HCT116 (cell line): ENCODE measurements at regions not wholly inside any gene's neighbourhood (a gene's known extent, or its start where the extent isn't known, plus 50 kb on each side); places are given as distances from the start of the nearest gene placed in this dataset.

Source experiments
- ATAC-seq: fragments of 200-7000 bp; cut with Tn5 transposase; 2 replicates; pipeline ENCODE4 v1.9.1; 2020; ENCODE audit warnings: mild to moderate bottlenecking, moderate library complexity
- BruUV-seq: library from RNA; stranded (reverse); fragments of 400-500 nt; replicated peaks from 2 replicates; lab custom pipeline; 2021; lab: Mats Ljungman, UMichigan
- CTCF ChIA-PET: fragments of 300-600 bp; sonication (Branson Sonifier 250); formaldehyde crosslinking; loops from one replicate; lab custom pipeline; 2021; ENCODE audit warnings: antibody characterized with exemption; lab: Charles Lee
- POLR2A ChIA-PET: fragments of 300-600, 350-600 bp; sonication (Branson Sonifier 250); formaldehyde crosslinking; loops from one replicate; lab custom pipeline; 2021; ENCODE audit warnings: antibody characterized with exemption; lab: Charles Lee
- RAD21 ChIA-PET, 2 experiments: fragments of 300-600 bp; sonication (Branson Sonifier 250); formaldehyde crosslinking; loops; one replicate each; lab custom pipeline; 2023; ENCODE audit warnings: low total read pairs in 2 of 2; ENCODE audit not compliant: uncharacterized antibody in 2 of 2, unreplicated experiment in 2 of 2, low non-redundant PET in 1 of 2; lab: Charles Lee
- DNase-seq: peaks from one replicate; pipeline ENCODE4 v3.0.0-alpha.2; 2010; ENCODE audit warnings: low read depth, low spot score
- H2AFZ ChIP-seq: fragments of 200-600 bp; shearing (Covaris generic), sonication (generic); 2 replicates; pipeline ENCODE4 v1.6.1; 2017; ENCODE audit warnings: low read depth, mixed run types, mixed read lengths, antibody characterized with exemption, low read length; ENCODE audit not compliant: poor library complexity, severe bottlenecking
- H3K27ac ChIP-seq: 2 replicates; pipeline ENCODE4 v1.5.1; 2012; ENCODE audit warnings: low read depth, low read length
- H3K27me3 ChIP-seq: fragments of 200-600 bp; sonication (generic); 2 replicates; pipeline ENCODE4 v1.6.1; 2016; ENCODE audit warnings: mixed run types, low read length, mixed read lengths; ENCODE audit not compliant: insufficient read depth
- H3K36me3 ChIP-seq, 2 experiments: fragments of 200-500 bp in 1 of 2; fragments of 200-600 bp in 1 of 2; sonication (Bioruptor generic) in 1 of 2; sonication (generic) in 1 of 2; 2 replicates each; pipeline versions ENCODE4 v1.5.1 to v1.6.1; 2014 to 2016; ENCODE audit warnings: low read length in 2 of 2, inconsistent platforms in 1 of 2, mixed read lengths in 1 of 2, mixed run types in 1 of 2; ENCODE audit not compliant: insufficient read depth in 2 of 2, control insufficient read depth in 1 of 2
- H3K4me1 ChIP-seq, 2 experiments: fragments of 200-600 bp in 1 of 2; sonication (generic) in 1 of 2; 2 replicates each; pipeline versions ENCODE4 v1.5.1 to v1.6.1; 2012 to 2017; ENCODE audit warnings: low read length in 2 of 2, inconsistent platforms in 1 of 2, mild to moderate bottlenecking in 1 of 2, mixed read lengths in 1 of 2, mixed run types in 1 of 2, moderate library complexity in 1 of 2; ENCODE audit not compliant: insufficient read depth in 2 of 2, control insufficient read depth in 1 of 2
- H3K4me2 ChIP-seq: fragments of 200-600 bp; sonication (generic); 2 replicates; pipeline ENCODE4 v1.6.1; 2017; ENCODE audit warnings: mixed run types, low read length, mixed read lengths
- H3K4me3 ChIP-seq, 2 experiments: fragments of 200-600 bp in 1 of 2; sonication (generic) in 1 of 2; replicated peaks in 1 of 2; 2 replicates each; pipeline ENCODE4 v1.5.1; 2011 to 2016; ENCODE audit warnings: low read length in 2 of 2, control low read depth in 1 of 2, low read depth in 1 of 2, mild to moderate bottlenecking in 1 of 2, mixed read lengths in 1 of 2, mixed run types in 1 of 2
- H3K79me2 ChIP-seq: fragments of 200-600 bp; sonication (generic); 2 replicates; pipeline ENCODE4 v1.6.1; 2017; ENCODE audit warnings: mild to moderate bottlenecking, mixed run types, low read length, moderate library complexity, mixed read lengths; ENCODE audit not compliant: insufficient read depth
- H3K9ac ChIP-seq: fragments of 200-600 bp; sonication (generic); 2 replicates; pipeline ENCODE4 v1.6.1; 2016; ENCODE audit warnings: low read length, mixed read lengths
- H3K9me2 ChIP-seq: fragments of 200-600 bp; sonication (generic), shearing (Covaris generic); 2 replicates; pipeline ENCODE4 v1.6.1; 2017; ENCODE audit warnings: mixed run types, mild to moderate bottlenecking, moderate library complexity; ENCODE audit not compliant: insufficient read depth
- H3K9me3 ChIP-seq, 2 experiments: fragments of 200-500 bp in 1 of 2; fragments of 200-600 bp in 1 of 2; sonication (Bioruptor generic) in 1 of 2; sonication (generic) in 1 of 2; 2 replicates each; pipeline ENCODE4 v1.6.1; 2014 to 2017; ENCODE audit warnings: low read length in 2 of 2, mixed read lengths in 2 of 2, inconsistent platforms in 1 of 2, low read depth in 1 of 2, mild to moderate bottlenecking in 1 of 2, mixed run types in 1 of 2, moderate library complexity in 1 of 2; ENCODE audit not compliant: control insufficient read depth in 1 of 2, insufficient read depth in 1 of 2
- H4K20me1 ChIP-seq: fragments of 200-600 bp; sonication (generic), shearing (Covaris generic); 2 replicates; pipeline ENCODE4 v1.6.1; 2017; ENCODE audit warnings: mixed run types, mild to moderate bottlenecking, moderate library complexity; ENCODE audit not compliant: insufficient read depth
- ATF3 ChIP-seq: IDR thresholded peaks from 2 replicates; pipeline ENCODE4 v1.6.1; 2012
- CBX3 ChIP-seq: IDR thresholded peaks from 2 replicates; pipeline ENCODE4 v1.6.1; 2012; ENCODE audit warnings: low read depth
- CEBPB ChIP-seq: IDR thresholded peaks from 2 replicates; pipeline ENCODE4 v1.6.1; 2012; ENCODE audit warnings: low read depth
- CTCF ChIP-seq, 3 experiments: fragments of 200-600 bp in 1 of 3; sonication (generic) in 1 of 3; IDR thresholded peaks in 2 of 3; conservative IDR thresholded peaks in 1 of 3; 2 replicates each; pipeline ENCODE4 v1.5.1; 2012 to 2017; ENCODE audit warnings: low read depth in 2 of 3, low read length in 2 of 3, antibody characterized with exemption in 1 of 3, borderline replicate concordance in 1 of 3, control low read depth in 1 of 3, mild to moderate bottlenecking in 1 of 3, mixed read lengths in 1 of 3, mixed run types in 1 of 3, moderate library complexity in 1 of 3; ENCODE audit not compliant: insufficient read depth in 1 of 3
- EGR1 ChIP-seq: IDR thresholded peaks from 2 replicates; pipeline ENCODE4 v1.6.1; 2012; ENCODE audit warnings: low read depth
- MAX ChIP-seq: IDR thresholded peaks from 2 replicates; pipeline ENCODE4 v1.6.1; 2012
- POLR2A ChIP-seq: IDR thresholded peaks from 2 replicates; pipeline ENCODE4 v1.7.0; 2011; ENCODE audit warnings: borderline replicate concordance; ENCODE audit not compliant: insufficient read depth, insufficient read length; ENCODE audit errors: extremely low read depth
- SIN3A ChIP-seq: IDR thresholded peaks from 2 replicates; pipeline ENCODE4 v1.6.1; 2012; ENCODE audit warnings: low read depth
- SP1 ChIP-seq: IDR thresholded peaks from 2 replicates; pipeline ENCODE4 v1.6.1; 2012; ENCODE audit warnings: low read depth
- ZBTB33 ChIP-seq: IDR thresholded peaks from 2 replicates; pipeline ENCODE4 v1.6.1; 2011; ENCODE audit warnings: mild to moderate bottlenecking, low read length, moderate library complexity; ENCODE audit not compliant: insufficient replicate concordance; ENCODE audit errors: extremely low read depth
- ZFX ChIP-seq: fragments of 450-650 bp; IDR thresholded peaks from 2 replicates; pipeline ENCODE4 v1.6.1; 2017
- intact Hi-C: fragments of 100-400 bp; cut with micrococcal nuclease; formaldehyde crosslinking; loops from 2 replicates; pipeline ENCODE4 v1.10.0; 2022

GRCh38 chrX:83416273-83416672 lies 91.8 kb upstream of the POU3F4 start:
- ChIA-PET CTCF (interaction anchor here (0.6 kb wide), 2 partner anchors 110 to 219 kb away, joined by 3 read pairs; no protein-coding TSS in a partner anchor), RAD21 (no interaction called here)
- no peaks in the 10 kb centered on the region for H3K9me2 ChIP-seq
- H3K27ac ChIP-seq, result no peak overlapping the region
- no peaks in the 10 kb centered on the region for H3K36me3 ChIP-seq
- BruUV-seq, result no TSS peak
- H3K4me1 ChIP-seq, result no peaks in the 10 kb centered on the region
- H4K20me1 ChIP-seq, result no peaks in the 10 kb centered on the region
- intact Hi-C loops, result no loop called here
- no peak for DNase-seq
- H3K4me3 ChIP-seq, result no peak overlapping the region
- no peaks in the 10 kb centered on the region for H3K27me3 ChIP-seq
- no peak overlapping the region for H3K4me2 ChIP-seq
- TF ChIP-seq CBX3 (no peak), CTCF (IDR thresholded peaks at IDR 0.05 in 2 of 3, conservative IDR thresholded peaks at IDR 0.05 in 1 of 3; ENCODE audit: borderline replicate concordance in 1 of 3, insufficient read depth in 1 of 3, low read depth in 2 of 3, low read length in 2 of 3) (0 out of 6 replicates have a peak, but pooled peaks of 1 of the 3 experiments have one; percentile 11), CEBPB (no peak)
- TF ChIP-seq, all 23 proteins: peak for 1
- Histone ChIP-seq H3K79me2 (no peaks in the 10 kb centered on the region), H2AFZ (no peak overlapping the region), H3K9me3 (no peaks in the 10 kb centered on the region), H3K9ac (no peak overlapping the region)
- POLR2A ChIA-PET, result no interaction called here
- ATAC-seq, result no peak

GRCh38 chrX:83419030-83419792 lies 88.9 kb upstream of the POU3F4 start:
- Histone ChIP-seq H3K4me1 (no peaks in the 10 kb centered on the region), H4K20me1 (no peaks in the 10 kb centered on the region), H2AFZ (no peak overlapping the region), H3K36me3 (no peaks in the 10 kb centered on the region), H3K79me2 (no peaks in the 10 kb centered on the region), H3K4me2 (no peak overlapping the region), H3K4me3 (no peak overlapping the region), H3K27ac (no peak overlapping the region), H3K9me3 (no peaks in the 10 kb centered on the region), H3K27me3 (no peaks in the 10 kb centered on the region), H3K9me2 (no peaks in the 10 kb centered on the region), H3K9ac (no peak overlapping the region)
- BruUV-seq, result no TSS peak
- ChIA-PET RAD21 (no interaction called here), POLR2A (no interaction called here), CTCF (no interaction called here)
- intact Hi-C loops, result no loop called here
- DNase-seq (no peak), ATAC-seq (no peak)
- TF ChIP-seq CTCF (IDR thresholded peaks at IDR 0.05 in 2 of 3, conservative IDR thresholded peaks at IDR 0.05 in 1 of 3; ENCODE audit: borderline replicate concordance in 1 of 3, insufficient read depth in 1 of 3, low read depth in 2 of 3, low read length in 2 of 3) (no peak), POLR2A (no peak), ZFX (no peak), SIN3A (no peak), CBX3 (no peak), ATF3 (no peak), CEBPB (no peak), EGR1 (no peak), MAX (no peak), SP1 (no peak), ZBTB33 (no peak)
